Thyroid gland (tissue), 4 donors: ENCODE measurements at regions not wholly inside any gene's neighbourhood (a gene's known extent, or its start where the extent isn't known, plus 50 kb on each side); places are given as distances from the start of the nearest gene placed in this dataset.

Source experiments
- DNase-seq, 2 donors: peaks; one replicate each; pipeline ENCODE4 v3.0.0-alpha.2; 2019
- H3K27ac ChIP-seq, 3 donors: fragments of 200-600 bp; sonication (generic); 1 replicate in 2 of 3; 2 replicates in 1 of 3; pipeline ENCODE4 v1.5.1; 2016 to 2019; ENCODE audit warnings: mild to moderate bottlenecking in 1 of 3, moderate library complexity in 1 of 3
- H3K27me3 ChIP-seq: fragments of 200-600 bp; sonication (generic); one replicate; pipeline ENCODE4 v1.5.1; 2019
- H3K36me3 ChIP-seq, 2 donors: fragments of 200-600 bp; sonication (generic); one replicate each; pipeline ENCODE4 v1.5.1; 2016 to 2019
- H3K4me1 ChIP-seq, 2 donors: fragments of 200-600 bp; sonication (generic); one replicate each; pipeline ENCODE4 v1.5.1; 2017 to 2019
- H3K4me3 ChIP-seq, 3 donors: fragments of 200-600 bp; sonication (generic); replicated peaks in 1 of 3; 1 replicate in 2 of 3; 2 replicates in 1 of 3; pipeline ENCODE4 v1.5.1; 2016; ENCODE audit warnings: mild to moderate bottlenecking in 1 of 3
- H3K9me3 ChIP-seq: fragments of 200-600 bp; sonication (generic); one replicate; pipeline ENCODE4 v1.5.1; 2017
- POLR2A ChIP-seq, 2 donors: fragments of 450-650 bp; IDR thresholded peaks; one replicate each; pipeline ENCODE4 v1.6.1; 2017; ENCODE audit warnings: antibody characterized with exemption in 2 of 2, mild to moderate bottlenecking in 2 of 2, moderate library complexity in 1 of 2
- WGBS, 2 donors: methylation state at CpG; one replicate each; pipeline ENCODE4 v1.1.5; 2017; 5-methylcytosine and 5-hydroxymethylcytosine counted together
- intact Hi-C: fragments of 100-400 bp; cut with DNase I; formaldehyde crosslinking; loops from one replicate; pipeline ENCODE4 v1.15.1; 2023
- TF ChIP-seq, protein P1 (sequence below), 6 experiments: fragments of 200-600 bp in 3 of 6; fragments of 450-650 bp in 3 of 6; sonication (generic) in 3 of 6; IDR thresholded peaks; one replicate each; pipeline ENCODE4 v1.5.1; 2016 to 2019; ENCODE audit warnings: antibody characterized with exemption in 6 of 6, mild to moderate bottlenecking in 2 of 6, inconsistent platforms in 1 of 6, moderate library complexity in 1 of 6

DNA sequence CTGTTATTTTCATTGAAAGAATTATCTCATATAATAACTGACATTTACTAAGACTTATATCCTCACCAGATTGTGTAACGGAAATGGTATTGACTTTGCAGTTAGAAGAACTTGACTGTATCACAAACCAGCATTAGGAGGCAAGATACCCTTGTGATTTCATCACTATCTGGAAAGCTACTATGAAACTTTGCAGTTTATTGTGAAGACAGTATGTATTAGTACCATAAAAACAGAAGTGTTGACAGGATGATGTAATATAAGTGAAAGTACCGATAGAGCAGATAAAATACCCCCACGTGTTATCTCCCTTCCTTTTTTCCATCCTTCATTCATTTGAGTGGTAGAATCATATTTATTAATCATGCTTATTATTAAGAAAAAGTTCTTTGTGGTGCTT is 365.7 kb upstream of the KLHL1 start:
- DNase-seq = no peak
- Histone ChIP-seq H3K9me3 (no peaks in the 10 kb centered on the region), H3K27me3 (no peaks in the 10 kb centered on the region), H3K4me1 (no peaks in the 10 kb centered on the region), H3K4me3 (no peak overlapping the region), H3K36me3 (no peaks in the 10 kb centered on the region), H3K27ac (no peak overlapping the region)
- intact Hi-C loops = no loop called here
- WGBS, 2 donors = 78 to 81% methylated on average over 3 of the region's 3 CpGs
- TF ChIP-seq, protein P1, sequence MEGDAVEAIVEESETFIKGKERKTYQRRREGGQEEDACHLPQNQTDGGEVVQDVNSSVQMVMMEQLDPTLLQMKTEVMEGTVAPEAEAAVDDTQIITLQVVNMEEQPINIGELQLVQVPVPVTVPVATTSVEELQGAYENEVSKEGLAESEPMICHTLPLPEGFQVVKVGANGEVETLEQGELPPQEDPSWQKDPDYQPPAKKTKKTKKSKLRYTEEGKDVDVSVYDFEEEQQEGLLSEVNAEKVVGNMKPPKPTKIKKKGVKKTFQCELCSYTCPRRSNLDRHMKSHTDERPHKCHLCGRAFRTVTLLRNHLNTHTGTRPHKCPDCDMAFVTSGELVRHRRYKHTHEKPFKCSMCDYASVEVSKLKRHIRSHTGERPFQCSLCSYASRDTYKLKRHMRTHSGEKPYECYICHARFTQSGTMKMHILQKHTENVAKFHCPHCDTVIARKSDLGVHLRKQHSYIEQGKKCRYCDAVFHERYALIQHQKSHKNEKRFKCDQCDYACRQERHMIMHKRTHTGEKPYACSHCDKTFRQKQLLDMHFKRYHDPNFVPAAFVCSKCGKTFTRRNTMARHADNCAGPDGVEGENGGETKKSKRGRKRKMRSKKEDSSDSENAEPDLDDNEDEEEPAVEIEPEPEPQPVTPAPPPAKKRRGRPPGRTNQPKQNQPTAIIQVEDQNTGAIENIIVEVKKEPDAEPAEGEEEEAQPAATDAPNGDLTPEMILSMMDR (IDR thresholded peaks at IDR 0.05) = no peak
- no peak for TF ChIP-seq POLR2A (IDR thresholded peaks at IDR 0.05)

GRCh38 chr13:70469077-70469476 is 360.8 kb upstream of the KLHL1 start:
- WGBS, 2 donors = 88 to 92% methylated on average over 3 of the region's 3 CpGs

GRCh38 chr13:70457474-70457873 is 349.2 kb upstream of the KLHL1 start:
- DNase-seq = no peak
- Histone ChIP-seq H3K9me3 (no peaks in the 10 kb centered on the region), H3K4me3 (no peak overlapping the region), H3K36me3 (no peaks in the 10 kb centered on the region), H3K4me1 (no peaks in the 10 kb centered on the region), H3K27ac (no peak overlapping the region), H3K27me3 (no peaks in the 10 kb centered on the region)
- intact Hi-C loops = no loop called here
- WGBS, 2 donors = 0 to 22% methylated on average over 1 of the region's 1 CpG
- TF ChIP-seq, protein P1 (IDR thresholded peaks at IDR 0.05) = no peak
- TF ChIP-seq POLR2A (IDR thresholded peaks at IDR 0.05) = no peak

More at GRCh38 chr13:70469077-70469476, 360.8 kb upstream of the KLHL1 start:
- Histone ChIP-seq H3K36me3 (no peaks in the 10 kb centered on the region), H3K4me1 (no peaks in the 10 kb centered on the region), H3K27me3 (no peaks in the 10 kb centered on the region), H3K9me3 (no peaks in the 10 kb centered on the region), H3K27ac (no peak overlapping the region), H3K4me3 (no peak overlapping the region)
- no peak for TF ChIP-seq POLR2A (IDR thresholded peaks at IDR 0.05)
- TF ChIP-seq, protein P1 (IDR thresholded peaks at IDR 0.05) = no peak
- intact Hi-C loops = no loop called here
- DNase-seq = no peak

- no peak overlapping the region for H3K4me3 ChIP-seq
- H3K4me1 ChIP-seq = no peaks in the 10 kb centered on the region
- no peaks in the 10 kb centered on the region for H3K36me3 ChIP-seq
- DNase-seq = no peak
- WGBS, 2 donors = 78 to 90% methylated on average over 2 of the region's 2 CpGs
- TF ChIP-seq, protein P1 (IDR thresholded peaks at IDR 0.05) = no peak
- TF ChIP-seq POLR2A (IDR thresholded peaks at IDR 0.05) = no peak
- no peaks in the 10 kb centered on the region for H3K9me3 ChIP-seq
- intact Hi-C loops = no loop called here
- H3K27ac ChIP-seq = no peak overlapping the region
- no peaks in the 10 kb centered on the region for H3K27me3 ChIP-seq
These were observed 340.6 kb upstream of the KLHL1 start for GRCh38 chr13:70448820-70449219.

DNA sequence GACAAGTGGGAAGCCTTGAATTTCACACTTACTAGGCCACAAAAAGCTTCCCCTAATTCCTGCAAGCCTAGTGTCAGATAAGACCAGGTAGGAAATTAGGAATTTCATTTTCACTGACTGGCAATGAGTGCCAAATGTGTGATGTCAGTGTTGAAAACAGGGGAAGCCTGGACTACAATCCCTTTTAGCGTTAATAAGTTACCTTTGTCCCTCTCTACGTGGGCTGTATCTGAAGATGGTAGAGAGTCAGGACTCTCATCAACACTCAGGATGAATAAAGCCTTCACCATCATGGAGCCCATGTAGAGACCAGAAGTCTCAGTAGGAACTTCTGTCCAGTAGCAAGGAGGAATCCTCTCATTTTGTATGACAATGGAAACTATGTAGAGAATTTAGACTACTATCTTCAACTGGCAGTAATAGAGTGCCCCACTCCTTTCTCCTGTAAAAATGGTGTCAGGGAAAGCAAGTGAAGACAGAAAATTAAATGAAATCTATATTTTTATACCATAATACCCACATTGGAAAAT is 324.1 kb upstream of the KLHL1 start:
- no peak overlapping the region for H3K4me3 ChIP-seq
- no peaks in the 10 kb centered on the region for H3K9me3 ChIP-seq
- no peak for DNase-seq
- no peak overlapping the region for H3K27ac ChIP-seq
- TF ChIP-seq, protein P1 (IDR thresholded peaks at IDR 0.05) = no peak
- TF ChIP-seq POLR2A (IDR thresholded peaks at IDR 0.05) = no peak
- no peaks in the 10 kb centered on the region for H3K27me3 ChIP-seq
- no peaks in the 10 kb centered on the region for H3K4me1 ChIP-seq
- intact Hi-C loops = no loop called here
- WGBS, 2 donors = 52 to 56% methylated on average over 2 of the region's 2 CpGs
- no peaks in the 10 kb centered on the region for H3K36me3 ChIP-seq
